CD4-positive, alpha-beta T cell treated with Interferon alpha-2 for 1 hour (primary cell): ENCODE measurements at regions not wholly inside any gene's neighbourhood (a gene's known extent, or its start where the extent isn't known, plus 50 kb on each side); places are given as distances from the start of the nearest gene placed in this dataset.

Experiments used
- DNase-seq, 2 donors: peaks; one replicate each; pipeline ENCODE4 v3.0.0-alpha.2; 2020 to 2022

DNA sequence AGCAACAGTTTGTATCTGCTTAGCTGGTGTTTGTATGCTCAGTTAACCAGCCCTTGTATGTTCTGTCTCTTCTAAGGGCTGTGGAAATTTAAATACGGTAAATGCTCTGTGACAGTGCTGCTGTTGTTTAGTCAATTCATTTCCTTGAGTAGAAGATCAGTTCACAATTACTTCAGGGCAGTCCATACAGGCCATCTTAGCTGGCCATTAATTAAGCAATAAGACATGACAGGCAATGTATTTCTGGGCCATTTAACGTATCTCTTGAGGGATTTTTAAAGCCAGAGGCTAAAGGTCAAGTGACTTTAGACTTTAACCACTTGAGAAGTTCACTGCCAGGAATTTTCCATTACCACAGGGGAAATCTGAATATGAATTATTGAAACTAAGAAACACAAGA is 351.8 kb downstream of the ZIC1 start:
- DNase-seq: no peak

DNA sequence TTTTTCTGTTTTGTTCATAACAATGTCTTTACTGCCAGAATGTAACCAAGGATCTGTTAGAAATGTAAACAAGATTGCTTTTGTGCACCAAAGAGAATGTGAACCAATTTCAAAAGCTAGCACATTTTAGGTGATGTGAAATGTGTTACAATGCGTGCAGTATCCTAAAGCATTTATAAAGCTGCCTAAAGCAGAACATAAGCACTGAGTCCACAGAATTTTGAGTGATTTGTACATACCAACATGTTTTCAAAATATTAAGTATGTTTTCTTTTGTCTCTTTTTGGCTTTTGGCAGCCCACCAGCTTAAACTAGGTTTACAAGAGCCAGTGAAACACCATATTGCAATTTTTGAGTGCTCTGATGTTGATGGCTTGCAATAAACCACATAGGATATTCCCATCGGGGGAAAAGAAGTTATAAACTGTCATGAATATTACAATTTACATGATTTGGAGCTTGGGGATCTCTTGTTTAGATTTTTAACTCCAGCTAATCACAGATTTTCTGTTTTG is 364.0 kb downstream of the ZIC1 start:
- DNase-seq: no peak

DNA sequence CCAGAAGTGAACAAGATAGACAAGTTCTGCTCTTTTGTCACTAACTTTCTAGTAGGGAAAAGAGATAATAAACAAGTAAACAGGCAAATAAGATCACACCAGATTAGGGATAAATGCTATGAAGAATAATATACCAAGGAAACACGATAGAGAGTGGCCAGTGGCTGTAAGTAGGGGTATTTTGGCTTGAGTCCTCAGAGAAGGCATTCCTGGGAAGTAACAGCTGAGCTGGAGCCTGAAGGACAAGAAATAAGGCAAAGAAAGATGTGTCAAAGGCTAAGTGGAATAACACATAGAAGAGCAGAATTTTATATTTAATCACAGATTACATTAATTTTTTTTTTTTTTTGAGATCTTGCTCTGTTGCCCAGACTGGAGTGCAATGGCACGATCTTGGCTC is 366.2 kb downstream of the ZIC1 start:
- DNase-seq: no peak

DNA sequence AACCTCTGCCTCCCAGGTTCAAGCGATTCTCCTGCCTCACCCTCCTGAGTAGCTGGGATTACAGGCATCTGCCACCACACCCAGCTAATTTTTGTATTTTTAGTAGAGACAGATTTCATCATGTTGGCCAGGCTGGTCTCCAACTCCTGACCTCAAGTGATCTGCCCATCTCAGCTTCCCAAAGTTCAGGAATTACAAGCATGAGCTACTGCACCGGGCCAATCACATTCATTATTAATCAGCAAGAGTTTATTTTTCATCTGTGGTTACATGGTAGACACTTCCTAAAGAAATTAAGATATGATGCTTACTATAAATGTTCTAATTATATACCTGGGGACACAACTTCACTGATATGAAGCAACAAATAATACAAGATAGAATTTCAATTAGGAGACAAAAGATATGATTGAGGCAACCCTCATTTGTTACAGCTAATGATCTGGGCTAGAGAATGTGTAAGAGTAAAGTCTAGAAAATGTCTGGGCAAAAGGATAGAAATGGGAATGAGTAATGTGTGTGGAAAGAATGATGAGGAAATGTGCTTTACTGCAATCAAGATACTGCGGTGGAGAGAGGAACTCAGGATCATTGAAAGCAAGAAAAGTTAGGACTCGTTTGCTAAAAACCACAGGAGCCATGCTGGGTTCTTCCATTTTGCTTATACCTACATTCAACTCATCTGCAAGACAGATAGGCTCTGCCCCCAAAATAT is 366.8 kb downstream of the ZIC1 start:
- no peak for DNase-seq

DNA sequence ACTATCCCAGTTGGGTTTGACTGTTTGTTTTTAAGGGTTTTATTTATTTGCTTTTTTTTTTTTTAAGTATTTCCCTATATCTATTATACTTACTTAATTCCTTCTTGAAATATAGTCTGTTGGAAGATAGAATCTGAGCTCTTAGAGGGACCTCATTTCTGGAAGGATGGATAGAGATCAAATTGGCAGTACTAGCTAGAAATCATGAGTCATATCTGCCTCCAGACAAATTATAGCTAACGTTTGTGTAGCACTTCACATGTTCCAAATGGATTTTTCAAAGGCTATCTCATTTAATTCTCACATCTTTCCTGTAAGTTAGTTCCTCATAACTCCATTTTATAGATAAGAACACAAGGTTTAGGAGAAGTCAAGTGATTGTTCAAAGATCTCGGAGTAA is 384.7 kb downstream of the ZIC1 start:
- DNase-seq: no peak

DNA sequence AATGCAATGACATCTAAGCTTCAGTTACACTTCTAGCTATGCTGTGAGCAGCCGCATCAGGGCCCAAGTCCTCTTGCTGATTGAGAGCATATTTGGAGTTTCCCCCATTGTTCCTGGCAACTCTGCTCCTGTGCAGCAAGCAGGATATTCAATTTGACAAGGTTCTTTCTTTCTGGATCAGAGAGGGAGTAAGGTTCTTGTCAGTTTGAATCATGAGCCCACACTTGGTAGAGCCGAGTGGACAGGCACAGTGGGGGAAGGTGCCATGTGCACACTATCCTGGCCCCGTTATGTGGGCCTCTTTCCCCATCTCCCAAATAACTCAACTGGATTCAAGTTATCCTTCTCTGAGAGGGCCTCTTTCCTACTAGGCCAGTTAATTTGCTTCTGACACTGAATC is 385.4 kb downstream of the ZIC1 start:
- no peak for DNase-seq

DNA sequence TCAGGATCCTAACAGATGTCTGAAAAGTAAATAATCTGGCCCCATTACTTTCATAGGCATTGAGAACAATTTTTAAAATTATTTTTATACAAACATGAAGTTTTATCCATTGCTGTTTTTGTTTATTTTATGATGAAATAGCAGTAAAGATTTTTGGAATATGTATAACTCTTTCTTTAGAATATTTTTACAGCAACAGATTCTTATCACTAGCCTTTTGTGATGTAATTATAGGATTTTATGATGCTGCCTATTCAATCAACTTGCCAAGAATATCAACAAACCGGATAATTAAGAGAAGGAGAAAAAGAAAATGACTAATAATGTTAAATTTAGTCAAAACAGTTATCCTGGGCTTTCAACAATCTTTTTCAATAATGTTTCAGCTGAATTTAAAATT is 386.3 kb downstream of the ZIC1 start:
- DNase-seq: no peak

DNA sequence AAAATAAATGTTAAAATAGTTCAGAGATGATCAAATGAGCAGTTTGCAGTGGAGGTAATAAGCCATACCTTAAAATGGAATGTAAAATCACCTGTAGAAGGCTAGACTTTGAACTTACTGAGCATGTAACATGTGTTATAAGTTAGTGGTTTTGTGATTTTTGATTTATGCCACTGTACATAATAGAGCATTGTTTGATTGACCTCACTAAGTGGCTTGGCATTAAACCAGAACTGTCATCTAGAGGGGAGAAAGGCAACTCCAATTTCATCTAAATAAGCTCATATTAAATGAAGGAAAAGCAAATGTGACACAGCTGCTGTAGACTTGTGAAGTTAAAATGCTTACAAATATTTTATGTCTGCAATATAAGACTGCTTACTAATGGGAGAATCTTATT is 387.9 kb downstream of the ZIC1 start:
- DNase-seq: no peak

DNA sequence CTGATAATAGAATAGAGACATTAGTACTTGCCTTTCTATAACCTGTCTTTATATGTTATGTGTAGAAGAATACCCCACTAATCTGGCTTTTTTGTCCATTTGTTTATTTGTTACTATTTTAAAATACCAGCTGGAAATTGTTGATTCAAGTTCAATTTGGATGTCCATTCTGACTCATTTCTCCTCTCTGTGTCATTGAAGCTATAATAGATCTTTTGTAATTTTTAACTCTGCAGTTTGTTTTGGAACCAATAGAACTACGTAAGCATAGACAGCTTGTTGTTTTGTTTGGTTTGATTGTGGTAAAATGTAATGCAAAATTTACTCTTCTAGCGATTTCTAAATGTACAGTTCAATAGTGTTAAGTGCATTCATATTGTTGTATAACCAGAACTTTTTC is 390.4 kb downstream of the ZIC1 start:
- DNase-seq: no peak

DNA sequence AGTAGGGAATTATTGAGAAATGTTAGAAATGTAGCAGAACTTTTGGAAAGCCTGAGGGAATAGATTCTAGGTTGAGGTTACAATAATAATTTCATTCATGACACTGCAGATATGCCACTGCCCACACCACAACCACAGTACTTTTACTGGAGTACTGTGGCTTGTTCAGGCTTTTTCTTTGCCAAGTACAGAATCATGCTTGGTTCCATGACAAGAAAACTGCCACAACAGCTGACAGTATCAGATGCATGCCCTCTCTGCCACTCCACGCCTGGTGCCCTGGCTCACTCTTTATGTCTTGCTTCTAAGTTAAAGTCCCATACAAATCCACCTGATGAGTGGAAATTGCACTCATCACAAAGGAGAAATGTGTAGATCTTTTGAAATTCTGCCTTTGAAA is 398.6 kb downstream of the ZIC1 start:
- no peak for DNase-seq

DNA sequence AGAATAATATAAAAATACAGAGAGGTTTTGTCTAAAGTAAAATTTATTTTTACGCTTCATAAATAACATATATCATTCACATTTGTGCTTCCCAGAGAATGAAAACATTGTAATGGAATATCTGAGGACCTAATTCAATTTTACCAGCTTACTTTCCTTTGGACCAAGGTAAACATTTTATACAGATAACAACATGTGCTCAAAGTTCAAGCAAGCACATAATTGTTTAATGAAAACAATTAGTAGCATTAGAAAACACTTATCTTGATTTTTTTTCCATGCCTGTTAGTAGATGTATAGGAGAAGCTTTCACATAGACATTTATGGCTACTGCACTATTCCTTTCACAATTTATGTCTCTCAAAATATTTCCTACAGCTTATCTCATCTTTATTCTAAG is 400.0 kb downstream of the ZIC1 start:
- DNase-seq: no peak

DNA sequence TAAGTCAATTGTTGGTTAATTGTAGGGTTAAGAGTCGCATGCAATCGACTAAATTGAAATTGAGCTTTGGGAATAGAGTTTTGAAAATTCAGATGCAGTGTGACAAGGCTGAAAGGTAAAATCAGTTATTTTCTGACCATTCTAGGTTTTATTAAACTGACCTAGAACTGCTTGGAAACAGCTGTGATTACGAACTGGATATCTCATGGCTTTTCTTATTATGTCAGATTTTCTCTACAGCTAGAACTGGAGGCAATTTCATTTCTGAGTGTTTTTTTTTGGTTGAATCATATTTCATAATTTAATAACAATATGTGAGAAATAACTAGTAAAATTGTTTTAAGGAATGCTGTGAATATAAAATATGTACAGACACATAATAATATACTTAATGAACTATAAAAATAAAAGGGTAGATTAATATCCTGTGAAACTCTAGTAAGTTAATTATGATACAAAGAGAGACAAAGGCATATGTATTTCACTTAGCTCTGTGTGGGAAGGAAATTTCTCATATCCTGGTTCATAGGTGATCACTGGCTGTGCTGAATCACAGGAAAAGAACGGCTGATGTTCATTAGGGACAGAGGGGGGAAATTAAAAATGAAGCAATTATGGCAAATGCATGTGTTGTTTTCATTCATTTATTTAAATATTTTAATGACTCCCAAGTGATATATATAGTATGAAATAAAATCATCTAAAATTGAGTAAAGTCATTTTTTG is 403.2 kb downstream of the ZIC1 start:
- DNase-seq: no peak

DNA sequence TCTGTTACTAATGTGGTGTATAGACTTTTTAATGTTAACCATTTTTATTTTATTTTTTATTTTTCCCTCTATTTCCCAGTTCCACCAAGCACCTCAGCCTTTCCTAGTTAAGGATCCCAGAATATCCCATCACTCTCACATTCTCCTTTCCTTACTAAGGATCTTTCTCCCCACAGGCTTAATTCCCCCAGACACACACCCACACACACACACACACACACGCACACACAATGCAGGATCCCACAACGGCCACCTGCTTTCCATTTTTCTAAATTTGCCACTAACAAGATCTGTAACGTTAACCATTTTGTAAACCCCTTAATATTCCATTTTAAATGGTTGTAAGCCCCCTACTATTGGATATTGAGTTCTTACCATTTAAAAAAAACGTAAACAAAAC is 404.1 kb downstream of the ZIC1 start:
- DNase-seq: no peak

DNA sequence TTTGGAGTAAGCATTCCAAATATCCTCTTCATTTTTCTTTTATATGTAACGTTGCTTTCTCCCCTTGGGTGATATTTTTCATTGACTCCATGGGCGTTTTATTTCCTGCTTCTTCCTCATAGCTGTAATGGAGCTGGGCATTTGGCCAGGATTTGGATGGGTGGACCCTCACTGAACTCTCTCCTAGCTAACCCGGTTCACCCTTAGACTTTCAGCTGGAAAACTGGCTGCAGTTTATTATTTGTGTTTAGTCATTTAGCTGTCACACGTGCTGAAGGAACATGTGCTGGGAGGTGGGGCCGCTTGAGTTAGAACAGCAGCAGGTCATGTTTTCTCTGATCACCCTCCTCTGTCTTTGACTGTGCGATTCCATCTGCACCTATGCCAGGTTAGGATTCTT is 407.6 kb downstream of the ZIC1 start:
- no peak for DNase-seq

DNA sequence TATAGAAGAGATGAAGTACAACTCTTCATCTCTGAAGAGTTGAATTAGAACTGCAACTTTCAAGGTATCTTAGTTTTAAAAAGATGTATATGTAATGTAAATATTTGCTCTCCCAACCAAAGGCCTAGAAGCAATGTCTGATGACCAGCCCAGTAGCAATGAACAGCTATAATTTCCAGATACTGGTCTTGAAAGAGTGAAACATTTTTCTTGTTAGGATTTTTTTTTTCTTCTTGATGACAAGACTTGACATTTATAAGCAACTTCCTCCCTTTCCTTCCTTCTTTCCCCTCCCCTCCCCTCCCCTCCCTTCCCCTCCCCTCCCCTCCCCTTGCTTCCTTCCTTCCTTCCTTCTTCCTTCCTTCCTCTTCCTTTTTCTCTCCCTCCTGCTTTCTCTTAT is 423.4 kb downstream of the ZIC1 start:
- no peak for DNase-seq

DNA sequence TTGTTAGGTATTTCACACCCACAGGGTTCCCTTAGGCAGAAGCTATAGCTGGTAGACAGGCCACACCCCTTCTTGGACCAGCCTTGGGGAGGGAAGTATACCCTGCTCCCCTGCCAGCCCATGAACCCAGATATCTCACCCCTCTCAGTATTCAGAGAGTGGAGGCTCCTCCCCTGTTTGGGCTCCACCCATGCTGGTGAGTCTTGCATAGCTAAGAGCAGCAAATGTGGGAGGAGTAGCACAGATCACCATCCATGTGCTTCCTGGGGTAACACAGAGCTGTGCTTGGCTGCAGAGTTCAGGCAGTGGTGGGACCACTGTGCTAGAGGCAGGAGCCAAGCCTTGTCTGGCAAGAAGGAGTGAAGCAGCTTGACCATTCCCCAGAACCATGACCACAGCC is 427.2 kb downstream of the ZIC1 start:
- DNase-seq: no peak

DNA sequence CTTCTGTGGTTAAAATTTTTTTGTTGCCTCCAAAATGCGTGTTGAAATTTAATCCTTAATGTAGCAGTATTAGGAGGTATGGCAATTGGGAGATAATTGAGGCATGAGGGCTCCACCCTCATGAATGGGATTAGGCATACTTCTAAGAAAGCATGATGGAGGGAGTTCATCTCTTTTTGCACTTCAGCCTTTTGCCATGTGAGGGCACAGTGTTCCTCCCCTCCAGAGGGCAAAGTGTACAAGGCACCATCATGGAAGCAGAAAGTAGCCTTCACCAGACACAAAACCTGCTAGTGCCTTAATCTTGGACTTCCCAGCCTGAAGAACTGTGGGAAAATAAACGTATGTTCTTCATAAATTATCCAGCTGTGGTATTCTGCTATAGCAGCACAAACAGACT is 429.5 kb downstream of the ZIC1 start:
- DNase-seq: no peak

DNA sequence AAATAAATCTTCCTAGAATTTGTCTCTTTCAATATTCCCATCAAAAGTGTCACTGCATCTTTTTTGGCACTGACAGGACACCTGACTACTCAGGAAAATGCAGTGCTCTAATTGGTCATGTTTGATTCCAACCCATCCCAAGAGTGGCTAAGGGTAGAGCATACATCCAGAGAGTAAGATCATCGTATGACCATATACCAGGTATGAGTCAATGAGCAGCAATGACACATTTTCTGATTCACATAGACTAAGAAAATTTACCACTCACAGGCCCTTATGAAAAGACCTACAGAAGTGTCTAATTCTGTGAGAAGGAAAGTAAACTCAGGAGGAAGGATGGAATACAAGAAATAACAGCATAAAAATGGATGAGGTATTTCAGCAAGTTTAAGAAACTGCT is 434.2 kb downstream of the ZIC1 start:
- no peak for DNase-seq

DNA sequence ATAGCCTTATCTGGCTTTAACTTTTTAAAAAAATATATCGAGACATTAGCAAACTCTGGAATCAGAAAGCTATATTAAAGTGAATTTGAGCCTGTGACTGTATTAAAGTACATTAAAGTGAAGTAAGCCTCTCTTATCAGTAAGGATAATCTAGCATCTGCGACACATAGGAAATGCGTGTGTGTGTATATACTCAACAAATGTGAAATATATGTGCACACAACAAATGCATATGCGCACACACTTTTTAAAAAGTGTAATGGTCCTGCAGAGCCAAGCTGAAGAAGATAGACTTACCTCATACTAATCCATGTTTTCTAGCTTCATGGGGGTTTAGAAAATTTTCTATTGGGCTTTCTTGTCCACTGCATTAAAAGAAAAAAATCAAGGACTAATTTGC is 437.1 kb downstream of the ZIC1 start:
- no peak for DNase-seq

DNA sequence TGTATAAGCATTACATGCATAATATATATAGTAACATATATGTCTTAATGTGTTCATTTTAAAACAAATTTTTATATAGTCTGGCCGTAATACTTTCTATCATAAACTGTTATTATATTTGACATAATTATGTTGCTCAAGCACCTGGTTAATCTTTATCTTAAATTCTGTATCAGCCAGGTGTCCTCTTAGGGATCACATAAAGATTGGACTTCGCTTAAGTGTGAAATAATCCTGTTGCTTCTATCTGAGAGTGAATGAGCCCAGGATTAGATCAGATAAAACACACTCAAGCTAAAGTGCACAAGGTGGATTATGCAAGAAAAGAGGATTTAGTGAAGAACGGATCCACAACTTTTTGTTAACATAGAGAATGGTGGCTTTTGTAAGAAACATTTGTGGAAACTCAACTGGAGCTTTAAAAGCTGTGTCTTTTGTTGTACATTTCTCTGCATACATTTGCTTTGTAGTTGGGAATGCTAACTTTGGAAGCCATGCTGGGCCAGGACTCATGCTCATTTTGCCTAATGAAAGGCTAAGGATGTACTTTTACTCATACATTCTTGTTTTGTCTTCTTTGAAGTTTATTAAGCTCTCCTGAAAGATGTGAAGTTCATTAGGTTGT is 437.8 kb downstream of the ZIC1 start:
- no peak for DNase-seq

DNA sequence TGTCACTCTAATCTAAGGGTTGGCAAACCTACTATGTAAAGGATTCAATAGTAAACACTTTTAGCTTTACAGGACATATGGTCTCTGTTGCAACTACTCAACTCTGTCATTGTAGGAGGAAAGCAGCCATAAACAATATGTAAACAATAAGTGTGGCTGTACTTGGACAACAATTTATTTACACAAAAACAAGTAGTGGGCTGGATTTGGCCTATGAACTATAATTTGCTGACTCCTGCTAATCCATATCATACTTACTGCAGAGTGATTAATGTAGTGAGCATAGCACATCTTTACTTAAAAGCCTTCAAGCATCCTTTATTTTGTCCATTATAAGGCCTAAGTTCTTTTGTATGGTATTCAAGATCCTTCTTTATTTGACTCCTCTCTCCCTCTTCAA is 441.9 kb downstream of the ZIC1 start:
- DNase-seq: no peak

DNA sequence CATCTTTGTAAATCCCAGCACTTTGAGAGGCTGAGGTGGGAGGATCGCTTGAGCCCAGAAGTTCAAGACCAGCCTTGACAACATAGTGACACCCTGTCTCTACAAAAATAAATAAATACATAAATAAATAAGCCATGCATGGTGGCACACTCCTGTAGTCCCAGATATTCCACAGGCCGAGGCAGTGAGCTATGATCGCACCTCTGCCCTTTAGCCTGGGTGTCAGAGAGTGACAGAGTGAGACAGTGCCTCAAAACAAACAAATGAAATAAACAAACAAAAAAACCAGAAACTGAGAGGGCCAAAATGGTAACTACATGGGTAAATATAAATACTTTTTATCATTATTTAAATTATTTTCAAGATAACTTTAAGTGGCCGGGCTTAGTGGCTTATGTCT is 445.4 kb downstream of the ZIC1 start:
- no peak for DNase-seq

DNA sequence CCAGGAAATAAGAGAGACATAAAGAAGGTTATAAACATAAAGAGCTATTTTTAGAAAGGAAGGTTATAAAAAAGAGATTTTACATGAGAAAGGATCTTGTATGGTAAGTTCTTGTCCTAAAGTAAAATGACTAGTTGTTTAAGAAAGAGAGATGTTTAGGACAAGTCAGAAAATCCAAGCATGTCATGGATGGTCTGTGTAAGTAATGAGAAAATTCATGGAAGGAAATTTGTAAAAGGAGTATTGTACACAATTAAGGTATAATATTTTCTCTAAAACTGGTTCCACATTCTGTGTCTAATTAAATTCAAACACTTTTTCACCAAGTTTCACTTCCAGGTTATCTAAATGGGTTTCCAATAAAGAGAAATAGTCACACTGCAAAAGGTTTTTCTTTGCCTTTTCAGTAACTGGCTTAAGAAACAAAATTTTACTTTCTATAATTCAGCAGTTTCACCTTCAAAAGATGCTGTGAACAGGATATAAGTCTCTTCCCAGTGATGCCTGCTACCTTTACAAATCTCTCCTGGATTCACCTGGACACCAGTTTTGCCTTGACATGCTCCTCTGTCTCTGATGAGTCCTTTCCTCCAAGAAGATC is 455.7 kb downstream of the ZIC1 start:
- DNase-seq: no peak

DNA sequence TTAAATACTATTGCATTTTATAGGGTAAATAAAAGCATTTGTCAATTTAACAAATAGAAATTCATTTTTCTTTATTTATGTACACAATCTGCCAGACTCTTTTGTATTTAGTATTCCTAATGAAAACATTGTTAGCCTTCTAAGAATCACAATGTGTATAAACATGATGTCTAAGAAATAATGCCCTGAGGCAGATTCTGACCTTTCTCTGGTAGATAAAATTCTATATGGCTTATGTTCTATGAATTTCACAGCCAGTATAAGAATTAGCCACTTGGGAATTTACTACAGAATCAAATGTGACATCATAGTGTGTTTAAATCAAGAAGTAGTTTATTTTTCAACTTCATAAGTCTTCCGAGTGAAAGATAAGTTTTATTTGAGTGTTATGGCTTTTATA is 457.4 kb downstream of the ZIC1 start:
- no peak for DNase-seq
